ENCODE measurements at regions not wholly inside any gene's neighbourhood (a gene's known extent, or its start where the extent isn't known, plus 50 kb on each side); places are given as distances from the start of the nearest gene placed in this dataset.

- no peak for DNase-seq
Measured at GRCh38 chr15:94924971-94925598, 693.7 kb downstream of the MCTP2 start.

GRCh38 chr15:94925680-94926079, 694.3 kb downstream of the MCTP2 start:
- DNase-seq, result no peak

- no peak for DNase-seq
Measured at GRCh38 chr15:94927003-94927402, 695.6 kb downstream of the MCTP2 start.

- no peak for DNase-seq
Measured at GRCh38 chr15:94929282-94929681, 697.9 kb downstream of the MCTP2 start.

GRCh38 chr15:94930441-94930840, 699.1 kb downstream of the MCTP2 start:
- DNase-seq, result no peak

GRCh38 chr15:94930960-94931359, 699.6 kb downstream of the MCTP2 start:
- no peak for DNase-seq

GRCh38 chr15:94934440-94934839, 703.1 kb downstream of the MCTP2 start:
- no peak for DNase-seq

GRCh38 chr15:94937242-94937641, 705.9 kb downstream of the MCTP2 start:
- no peak for DNase-seq

GRCh38 chr15:94943888-94944287, 712.5 kb downstream of the MCTP2 start:
- no peak for DNase-seq

- DNase-seq, result no peak
Measured at GRCh38 chr15:94951538-94951937, 720.2 kb downstream of the MCTP2 start.

- no peak for DNase-seq
Measured at GRCh38 chr15:94963953-94964352, 732.6 kb downstream of the MCTP2 start.

GRCh38 chr15:94965593-94965992, 734.2 kb downstream of the MCTP2 start:
- DNase-seq, result no peak

- no peak for DNase-seq
Measured at GRCh38 chr15:94968133-94968532, 736.8 kb downstream of the MCTP2 start.

- DNase-seq, result no peak
Measured at GRCh38 chr15:94970096-94970495, 738.7 kb downstream of the MCTP2 start.

- no peak for DNase-seq
Measured at GRCh38 chr15:94970802-94971201, 739.4 kb downstream of the MCTP2 start.

GRCh38 chr15:94972314-94972713, 741.0 kb downstream of the MCTP2 start:
- no peak for DNase-seq

- no peak for DNase-seq
Measured at GRCh38 chr15:94987085-94987484, 755.7 kb downstream of the MCTP2 start.

GRCh38 chr15:94991718-94992117, 760.4 kb downstream of the MCTP2 start:
- no peak for DNase-seq

- no peak for DNase-seq
Measured at GRCh38 chr15:95009635-95010034, 778.3 kb downstream of the MCTP2 start.

GRCh38 chr15:95013381-95013780, 782.0 kb downstream of the MCTP2 start:
- no peak for DNase-seq

GRCh38 chr15:95016511-95017229, 785.3 kb downstream of the MCTP2 start:
- DNase-seq, result no peak

- DNase-seq, result no peak
Measured at GRCh38 chr15:95017666-95018328, 786.4 kb downstream of the MCTP2 start.

- DNase-seq, result peak; percentile 5
Measured at GRCh38 chr15:95018888-95019545, 787.7 kb downstream of the MCTP2 start.

GRCh38 chr15:95019907-95020306, 788.5 kb downstream of the MCTP2 start:
- no peak for DNase-seq

Measured in suppressor macrophage treated with lipopolysaccharide for 4 hours (primary cell).